Muscle layer of colon (tissue), 2 donors: ENCODE measurements at regions not wholly inside any gene's neighbourhood (a gene's known extent, or its start where the extent isn't known, plus 50 kb on each side); places are given as distances from the start of the nearest gene placed in this dataset.
"Not testable (repeated sequence)": the region's sequence is repeated elsewhere in the genome, so short reads cannot be mapped to it uniquely, and the experiment has no call there.

Experiments used
- H3K27ac ChIP-seq: one replicate; pipeline ENCODE4 v1.7.0; 2013; ENCODE audit warnings: low read depth, mild to moderate bottlenecking, low read length, moderate library complexity
- H3K27me3 ChIP-seq, 2 donors: one replicate each; pipeline ENCODE4 v1.7.0; 2013; ENCODE audit warnings: low read length in 2 of 2, mild to moderate bottlenecking in 2 of 2; ENCODE audit not compliant: insufficient read depth in 2 of 2, control insufficient read depth in 1 of 2
- H3K36me3 ChIP-seq: one replicate; pipeline ENCODE4 v1.7.0; 2013; ENCODE audit warnings: mild to moderate bottlenecking, low read length; ENCODE audit not compliant: insufficient read depth
- H3K4me1 ChIP-seq: one replicate; pipeline ENCODE4 v1.7.0; 2013; ENCODE audit warnings: mild to moderate bottlenecking, low read length; ENCODE audit not compliant: insufficient read depth
- H3K4me3 ChIP-seq, 2 donors: one replicate each; pipeline ENCODE4 v1.7.0; 2013; ENCODE audit warnings: low read length in 2 of 2, low read depth in 1 of 2, mild to moderate bottlenecking in 1 of 2, moderate library complexity in 1 of 2
- H3K9ac ChIP-seq: one replicate; pipeline ENCODE4 v1.7.0; 2013; ENCODE audit warnings: low read length
- H3K9me3 ChIP-seq: one replicate; pipeline ENCODE4 v1.7.0; 2013; ENCODE audit warnings: mild to moderate bottlenecking, low read length
- donor health status: abdominal sarcoma.
- donor health status: Adenocarcinoma of cecum.

GRCh38 chr6:120804612-120805011, 529.7 kb downstream of the TBC1D32 start:
- no peak overlapping the region for H3K9ac ChIP-seq
- H3K27me3 ChIP-seq, result no peaks in the 10 kb centered on the region
- no peaks in the 10 kb centered on the region for H3K4me1 ChIP-seq
- H3K36me3 ChIP-seq, result no peaks in the 10 kb centered on the region
- no peak overlapping the region for H3K4me3 ChIP-seq
- no peaks in the 10 kb centered on the region for H3K9me3 ChIP-seq
- H3K27ac ChIP-seq, result no peak overlapping the region

GRCh38 chr6:120786682-120787081, 547.6 kb downstream of the TBC1D32 start:
- H3K4me1 ChIP-seq, result no peaks in the 10 kb centered on the region
- no peak overlapping the region for H3K9ac ChIP-seq
- H3K27me3 ChIP-seq, result no peaks in the 10 kb centered on the region
- H3K9me3 ChIP-seq, result no peaks in the 10 kb centered on the region
- H3K4me3 ChIP-seq, result no peak overlapping the region
- H3K36me3 ChIP-seq, result no peaks in the 10 kb centered on the region
- H3K27ac ChIP-seq, result no peak overlapping the region

- H3K9ac ChIP-seq, result no peak overlapping the region
Measured at GRCh38 chr6:120786256-120786655, 548.0 kb downstream of the TBC1D32 start.

GRCh38 chr6:120785459-120786086, 548.7 kb downstream of the TBC1D32 start:
- no peaks in the 10 kb centered on the region for H3K36me3 ChIP-seq
- no peaks in the 10 kb centered on the region for H3K4me1 ChIP-seq
- no peak overlapping the region for H3K4me3 ChIP-seq
- no peaks in the 10 kb centered on the region for H3K27me3 ChIP-seq
- H3K9ac ChIP-seq, result no peak overlapping the region
- H3K9me3 ChIP-seq, result no peaks in the 10 kb centered on the region
- no peak overlapping the region for H3K27ac ChIP-seq

More at GRCh38 chr6:120786256-120786655, 548.0 kb downstream of the TBC1D32 start:
- Histone ChIP-seq H3K36me3 (no peaks in the 10 kb centered on the region), H3K4me3 (no peak overlapping the region), H3K27ac (no peak overlapping the region), H3K27me3 (no peaks in the 10 kb centered on the region), H3K4me1 (no peaks in the 10 kb centered on the region), H3K9me3 (no peaks in the 10 kb centered on the region)

- Histone ChIP-seq H3K4me1 (no peaks in the 10 kb centered on the region), H3K4me3 (no peak overlapping the region), H3K36me3 (no peaks in the 10 kb centered on the region), H3K9ac (no peak overlapping the region), H3K9me3 (no peaks in the 10 kb centered on the region), H3K27me3 (no peaks in the 10 kb centered on the region), H3K27ac (no peak overlapping the region)
Measured at GRCh38 chr6:120779441-120779840, 554.8 kb downstream of the TBC1D32 start.

- Histone ChIP-seq H3K27me3 (no peaks in the 10 kb centered on the region), H3K9ac (no peak overlapping the region), H3K36me3 (no peaks in the 10 kb centered on the region), H3K27ac (no peak overlapping the region), H3K9me3 (no peaks in the 10 kb centered on the region), H3K4me1 (no peaks in the 10 kb centered on the region), H3K4me3 (no peak overlapping the region)
Measured at GRCh38 chr6:120775698-120776097, 558.6 kb downstream of the TBC1D32 start.

GRCh38 chr6:120774275-120774674, 560.0 kb downstream of the TBC1D32 start:
- no peaks in the 10 kb centered on the region for H3K4me1 ChIP-seq

GRCh38 chr6:120771019-120771418, 563.3 kb downstream of the TBC1D32 start:
- H3K4me1 ChIP-seq, result no peaks in the 10 kb centered on the region
- no peak overlapping the region for H3K9ac ChIP-seq
- no peak overlapping the region for H3K4me3 ChIP-seq
- no peaks in the 10 kb centered on the region for H3K9me3 ChIP-seq
- no peaks in the 10 kb centered on the region for H3K27me3 ChIP-seq
- H3K27ac ChIP-seq, result no peak overlapping the region
- H3K36me3 ChIP-seq, result no peaks in the 10 kb centered on the region

More at GRCh38 chr6:120774275-120774674, 560.0 kb downstream of the TBC1D32 start:
- Histone ChIP-seq H3K27ac (no peak overlapping the region), H3K36me3 (no peaks in the 10 kb centered on the region), H3K9ac (no peak overlapping the region), H3K27me3 (no peaks in the 10 kb centered on the region), H3K9me3 (no peaks in the 10 kb centered on the region), H3K4me3 (no peak overlapping the region)

GRCh38 chr6:120764312-120764711, 570.0 kb downstream of the TBC1D32 start:
- H3K4me1 ChIP-seq, result no peaks in the 10 kb centered on the region
- H3K36me3 ChIP-seq, result no peaks in the 10 kb centered on the region
- H3K9me3 ChIP-seq, result no peaks in the 10 kb centered on the region
- no peak overlapping the region for H3K27ac ChIP-seq
- H3K4me3 ChIP-seq, result no peak overlapping the region
- H3K9ac ChIP-seq, result no peak overlapping the region
- no peaks in the 10 kb centered on the region for H3K27me3 ChIP-seq

GRCh38 chr6:120759570-120759969, 574.7 kb downstream of the TBC1D32 start:
- Histone ChIP-seq H3K36me3 (no peaks in the 10 kb centered on the region), H3K4me3 (no peak overlapping the region), H3K9ac (no peak overlapping the region), H3K27me3 (no peaks in the 10 kb centered on the region), H3K27ac (no peak overlapping the region), H3K9me3 (no peaks in the 10 kb centered on the region), H3K4me1 (no peaks in the 10 kb centered on the region)

- H3K4me1 ChIP-seq, H3K9me3 ChIP-seq, H3K4me3 ChIP-seq, H3K27ac ChIP-seq, H3K27me3 ChIP-seq, H3K9ac ChIP-seq, H3K36me3 ChIP-seq: not testable (repeated sequence)
Measured at GRCh38 chr6:120748574-120748973, 585.7 kb downstream of the TBC1D32 start.

GRCh38 chr6:120736740-120737139, 597.5 kb downstream of the TBC1D32 start:
- no peaks in the 10 kb centered on the region for H3K27me3 ChIP-seq
- no peak overlapping the region for H3K27ac ChIP-seq
- H3K9me3 ChIP-seq, result no peaks in the 10 kb centered on the region
- H3K9ac ChIP-seq, result no peak overlapping the region
- no peak overlapping the region for H3K4me3 ChIP-seq
- no peaks in the 10 kb centered on the region for H3K4me1 ChIP-seq
- H3K36me3 ChIP-seq, result no peaks in the 10 kb centered on the region
